Spleen (tissue), 11 donors: ENCODE measurements at regions not wholly inside any gene's neighbourhood (a gene's known extent, or its start where the extent isn't known, plus 50 kb on each side); places are given as distances from the start of the nearest gene placed in this dataset.
"Not testable (repeated sequence)": the region's sequence is repeated elsewhere in the genome, so short reads cannot be mapped to it uniquely, and the experiment has no call there.

Experiments used
- DNase-seq: peaks from one replicate; pipeline ENCODE4 v3.0.0-alpha.2; 2020
- H3K27ac ChIP-seq, 8 donors: fragments of 200-600 bp; sonication (generic) in 7 of 8; 1 replicate in 4 of 8; 2 replicates in 4 of 8; pipeline versions ENCODE4 v1.5.0 to v1.8.0; 2016 to 2021; ENCODE audit warnings: inconsistent platforms in 4 of 8, mild to moderate bottlenecking in 4 of 8, moderate library complexity in 1 of 8
- H3K27me3 ChIP-seq, 7 donors: fragments of 200-600 bp; sonication (generic) in 6 of 7; replicated peaks in 1 of 7; 1 replicate in 4 of 7; 2 replicates in 3 of 7; pipeline versions ENCODE4 v1.5.0 to v1.8.0; 2016 to 2021; ENCODE audit warnings: inconsistent platforms in 3 of 7, mild to moderate bottlenecking in 1 of 7
- H3K36me3 ChIP-seq, 6 donors: fragments of 200-600 bp; sonication (generic) in 5 of 6; 1 replicate in 4 of 6; 2 replicates in 2 of 6; pipeline versions ENCODE4 v1.5.0 to v1.8.0; 2016 to 2021; ENCODE audit warnings: inconsistent platforms in 2 of 6
- H3K4me1 ChIP-seq, 6 donors: fragments of 200-600 bp; sonication (generic) in 5 of 6; 1 replicate in 3 of 6; 2 replicates in 3 of 6; pipeline versions ENCODE4 v1.5.0 to v1.8.0; 2016 to 2021; ENCODE audit warnings: inconsistent platforms in 3 of 6
- H3K4me3 ChIP-seq, 8 donors: fragments of 200-600 bp; sonication (generic) in 7 of 8; 1 replicate in 4 of 8; 2 replicates in 4 of 8; pipeline versions ENCODE4 v1.5.0 to v1.8.0; 2016 to 2021; ENCODE audit warnings: inconsistent platforms in 4 of 8, mild to moderate bottlenecking in 4 of 8, moderate library complexity in 2 of 8
- H3K9me3 ChIP-seq, 8 donors: fragments of 200-600 bp; sonication (generic) in 7 of 8; 1 replicate in 4 of 8; 2 replicates in 4 of 8; pipeline versions ENCODE4 v1.5.0 to v1.8.0; 2016 to 2021; ENCODE audit warnings: inconsistent platforms in 4 of 8
- POLR2A ChIP-seq, 3 donors: fragments of 450-650 bp; IDR thresholded peaks; one replicate each; pipeline ENCODE4 v1.5.1; 2017; ENCODE audit warnings: antibody characterized with exemption in 3 of 3, mild to moderate bottlenecking in 1 of 3
- POLR2AphosphoS5 ChIP-seq, 3 donors: sonication (generic); formaldehyde crosslinking; IDR thresholded peaks; one replicate each; pipeline ENCODE4 v1.5.1; 2017; ENCODE audit warnings: antibody characterized with exemption in 3 of 3
- WGBS, 5 donors: extraction: QIAGEN DNeasy Blood & Tissue Kit in 3 of 5; methylation state at CpG; one replicate each; pipeline versions ENCODE4 v1.1.5 to v1.1.7; 2013 to 2018; 5-methylcytosine and 5-hydroxymethylcytosine counted together
- intact Hi-C: fragments of 100-400 bp; cut with DNase I; formaldehyde crosslinking; loops from one replicate; pipeline ENCODE4 v1.15.0; 2023; ENCODE audit warnings: low total_unique reads
- TF ChIP-seq, protein P1 (sequence below), 11 experiments: fragments of 200-600 bp in 7 of 11; fragments of 450-650 bp in 4 of 11; sonication (generic) in 4 of 11; IDR thresholded peaks in 8 of 11; conservative IDR thresholded peaks in 3 of 11; 1 replicate in 7 of 11; 2 replicates in 4 of 11; pipeline versions ENCODE4 v1.4.0 to v1.8.0; 2016 to 2021; ENCODE audit warnings: antibody characterized with exemption in 11 of 11, inconsistent platforms in 4 of 11, mild to moderate bottlenecking in 1 of 11
- donor health status: healthy with polysubstance abuse.
- donor health status: DM: no; HTN: no; CAD: no; lungs with moderate emphysema.
- donor health status: DM: no; HTN: no; CAD: no.
- donor health status: Bipolar disorder and iron deficiency.
- donor health status: healthy.
- donor health status: DM: no; HTN: no; CAD: no.
- donor health status: DM: yes; HTN: yes; CAD: no.

DNA sequence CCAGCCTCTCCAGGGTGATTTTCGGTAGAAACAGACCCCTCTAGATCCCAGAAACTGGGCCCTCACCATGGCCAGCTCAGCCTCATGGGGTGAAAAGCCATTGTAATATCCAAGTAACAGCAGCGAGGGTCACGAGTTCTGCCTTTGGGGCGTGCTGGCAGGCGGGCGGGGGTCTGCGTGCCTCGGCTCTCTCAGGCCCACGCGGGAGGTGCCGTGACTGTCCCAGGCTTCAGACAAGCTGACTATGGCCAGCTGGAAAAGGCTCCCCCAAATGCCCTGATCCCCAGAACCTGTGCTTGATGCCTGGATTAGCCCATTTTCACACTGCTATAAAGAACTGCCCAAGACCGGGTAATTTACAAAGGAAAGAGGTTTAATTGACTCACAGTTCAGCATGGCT, 160.2 kb downstream of the LAT start:
- peaks cover 0 to 22% (median 4%) of the 10 kb centered on the region in 6 donors for H3K36me3 ChIP-seq
- peaks cover 3 to 22% (median 19%) of the 10 kb centered on the region in 6 donors for H3K4me1 ChIP-seq
- H3K27ac ChIP-seq, H3K27me3 ChIP-seq, H3K4me3 ChIP-seq, H3K9me3 ChIP-seq, intact Hi-C loops: not testable (repeated sequence)
- WGBS, 5 donors: 97 to 99% (median 99%) methylated on average over 11 to 12 of the region's 12 CpGs
- DNase-seq: peak; percentile 38

DNA sequence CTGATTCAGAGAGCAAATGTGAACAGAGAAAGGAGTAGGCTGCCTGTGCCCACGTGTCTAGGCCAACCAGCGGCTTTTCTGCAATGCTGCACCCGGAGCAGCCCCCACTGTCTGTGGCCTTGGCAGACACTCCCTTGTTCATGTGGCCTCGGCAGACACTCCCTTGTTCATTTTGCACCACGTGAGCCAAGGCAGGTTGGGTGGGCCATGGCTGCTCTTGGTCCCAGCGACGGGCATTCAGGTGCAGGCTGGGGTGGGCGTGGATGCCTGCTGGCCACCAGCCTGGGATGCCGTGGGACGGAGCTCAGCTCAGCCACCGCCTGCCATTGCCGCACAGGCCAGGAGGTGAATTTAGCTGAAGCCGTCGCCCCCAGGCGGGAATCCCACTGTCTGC, 159.8 kb downstream of the LAT start:
- Histone ChIP-seq H3K4me1 (peaks cover 3 to 18% (median 16%) of the 10 kb centered on the region in 6 donors), H3K36me3 (peaks cover 0 to 22% (median 4%) of the 10 kb centered on the region in 6 donors)
- DNase-seq: peak; percentile 66
- H3K4me3 ChIP-seq, H3K27me3 ChIP-seq, intact Hi-C loops, H3K27ac ChIP-seq, H3K9me3 ChIP-seq: not testable (repeated sequence)
- WGBS, 5 donors: 78 to 90% (median 86%) methylated on average over 7 to 15 of the region's 15 CpGs

DNA sequence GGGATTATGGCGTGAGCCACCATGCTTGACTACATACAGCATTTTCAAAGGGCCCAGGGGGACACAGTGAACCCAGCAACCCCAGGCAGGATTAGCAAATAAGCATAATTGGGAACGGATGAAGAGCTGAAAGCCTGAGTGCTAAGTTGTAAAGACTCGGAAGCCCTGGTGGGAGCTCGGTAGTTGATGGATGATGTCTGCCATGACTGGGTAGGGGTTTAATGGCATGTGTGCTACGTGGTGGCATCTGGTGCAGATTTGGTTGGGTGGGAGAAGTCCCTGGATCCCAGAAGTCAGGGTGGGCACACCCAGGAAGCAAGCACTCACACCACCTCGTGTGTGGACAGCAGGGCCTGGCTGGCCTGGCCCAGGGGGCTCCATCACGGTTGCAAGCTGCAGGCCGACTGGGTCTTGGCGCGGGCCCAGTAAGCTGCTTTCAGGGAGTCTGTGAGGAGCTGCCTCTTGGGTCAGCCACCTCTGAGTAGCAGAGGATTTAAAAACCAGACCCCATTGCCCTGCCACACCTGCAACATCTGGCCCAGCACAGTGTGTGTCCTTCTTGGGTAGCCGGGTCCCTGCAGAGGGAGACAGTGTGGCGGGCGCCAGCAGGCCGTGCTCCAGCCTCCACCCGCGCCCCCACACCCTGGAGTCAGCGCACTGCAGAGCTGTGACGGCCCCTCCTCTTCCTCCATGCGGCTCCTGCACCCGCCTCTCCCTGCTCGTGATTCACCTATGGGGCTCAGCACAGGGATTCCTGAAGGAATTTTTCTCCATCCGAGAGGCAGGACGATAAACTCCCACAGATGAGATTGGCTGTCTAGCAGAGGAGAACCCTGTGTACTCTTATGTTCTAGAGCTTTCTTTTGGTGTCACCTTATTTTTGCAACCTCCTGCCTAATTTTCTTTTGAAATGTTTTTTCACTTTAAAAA, 159.2 kb downstream of the LAT start:
- WGBS, 5 donors: 85 to 94% (median 90%) methylated on average over 14 to 22 of the region's 23 CpGs
- intact Hi-C loops, H3K27me3 ChIP-seq, H3K27ac ChIP-seq, H3K4me3 ChIP-seq, H3K9me3 ChIP-seq: not testable (repeated sequence)
- peaks cover 0 to 12% (median 9%) of the 10 kb centered on the region in 6 donors for H3K4me1 ChIP-seq
- H3K36me3 ChIP-seq: peaks cover 0 to 22% (median 4%) of the 10 kb centered on the region in 6 donors
- DNase-seq: peak; percentile 59

DNA sequence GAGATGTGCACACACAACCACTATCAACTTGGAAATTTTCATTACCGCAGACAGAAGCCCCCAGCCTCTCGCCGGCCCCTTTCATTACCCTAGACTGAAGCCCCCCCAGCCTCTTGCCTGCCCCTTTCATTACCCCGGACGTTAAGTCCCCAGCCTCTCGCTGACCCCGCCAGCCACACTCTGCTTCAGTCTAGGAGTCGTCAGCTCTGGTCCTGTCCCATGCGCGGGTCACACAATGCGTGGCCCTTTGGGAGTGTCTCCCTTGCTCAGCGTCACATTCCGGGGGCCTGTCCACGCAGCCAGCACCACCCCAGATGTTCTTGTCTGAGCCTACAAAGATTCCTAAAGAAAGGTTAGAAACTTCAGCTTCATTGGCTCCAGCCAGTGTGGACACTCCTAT, 157.7 kb downstream of the LAT start:
- H3K27ac ChIP-seq, H3K9me3 ChIP-seq, intact Hi-C loops, H3K4me1 ChIP-seq, H3K4me3 ChIP-seq, H3K27me3 ChIP-seq: not testable (repeated sequence)
- peak; percentile 59 for DNase-seq
- H3K36me3 ChIP-seq: peaks cover 0 to 22% (median 4%) of the 10 kb centered on the region in 6 donors
- WGBS, 5 donors: 90 to 95% (median 91%) methylated on average over 14 of the region's 14 CpGs

DNA sequence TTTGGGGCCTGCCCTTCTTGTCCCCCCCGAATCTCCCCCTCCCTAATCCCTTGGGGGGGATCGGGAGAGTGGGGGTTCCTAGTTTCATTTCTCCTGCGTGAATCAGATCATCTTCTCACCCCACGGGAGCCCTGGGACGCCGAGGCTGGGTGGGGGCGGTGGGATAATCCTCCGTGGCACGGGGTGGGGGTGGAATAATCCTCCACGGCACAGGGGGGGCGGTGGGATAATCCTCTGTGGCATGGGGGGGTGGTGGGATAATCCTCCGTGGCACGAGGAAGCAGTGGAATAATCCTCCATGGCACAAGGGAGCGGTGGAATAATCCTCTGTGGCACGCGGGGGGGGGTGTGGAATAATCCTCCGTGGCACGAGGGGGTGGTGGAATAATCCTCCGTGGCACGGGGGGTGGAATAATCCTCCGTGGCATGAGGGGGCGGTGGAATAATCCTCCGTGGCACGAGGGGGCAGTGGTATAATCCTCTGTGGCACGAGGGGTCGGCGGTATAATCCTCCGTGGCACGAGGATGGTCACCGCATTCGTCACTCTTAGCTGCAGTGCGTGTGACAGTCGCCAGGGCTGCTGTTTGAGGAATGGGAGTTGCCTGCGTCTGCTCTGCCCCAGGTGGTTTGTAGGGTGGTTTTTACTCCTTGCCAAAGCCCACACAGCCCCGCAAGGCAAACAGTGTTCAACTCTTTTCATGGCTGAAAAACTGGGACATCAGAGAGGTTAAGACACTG, 156.9 kb downstream of the LAT start:
- TF ChIP-seq POLR2A (IDR thresholded peaks at IDR 0.05) (no peak), POLR2AphosphoS5 (IDR thresholded peaks at IDR 0.05) (no peak)
- TF ChIP-seq, protein P1, sequence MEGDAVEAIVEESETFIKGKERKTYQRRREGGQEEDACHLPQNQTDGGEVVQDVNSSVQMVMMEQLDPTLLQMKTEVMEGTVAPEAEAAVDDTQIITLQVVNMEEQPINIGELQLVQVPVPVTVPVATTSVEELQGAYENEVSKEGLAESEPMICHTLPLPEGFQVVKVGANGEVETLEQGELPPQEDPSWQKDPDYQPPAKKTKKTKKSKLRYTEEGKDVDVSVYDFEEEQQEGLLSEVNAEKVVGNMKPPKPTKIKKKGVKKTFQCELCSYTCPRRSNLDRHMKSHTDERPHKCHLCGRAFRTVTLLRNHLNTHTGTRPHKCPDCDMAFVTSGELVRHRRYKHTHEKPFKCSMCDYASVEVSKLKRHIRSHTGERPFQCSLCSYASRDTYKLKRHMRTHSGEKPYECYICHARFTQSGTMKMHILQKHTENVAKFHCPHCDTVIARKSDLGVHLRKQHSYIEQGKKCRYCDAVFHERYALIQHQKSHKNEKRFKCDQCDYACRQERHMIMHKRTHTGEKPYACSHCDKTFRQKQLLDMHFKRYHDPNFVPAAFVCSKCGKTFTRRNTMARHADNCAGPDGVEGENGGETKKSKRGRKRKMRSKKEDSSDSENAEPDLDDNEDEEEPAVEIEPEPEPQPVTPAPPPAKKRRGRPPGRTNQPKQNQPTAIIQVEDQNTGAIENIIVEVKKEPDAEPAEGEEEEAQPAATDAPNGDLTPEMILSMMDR (IDR thresholded peaks at IDR 0.05 in 8 of 11, conservative IDR thresholded peaks at IDR 0.05 in 3 of 11): no peak
- peak; percentile 50 for DNase-seq
- Histone ChIP-seq H3K27ac (peak overlapping the region in 1 of 8 donors; percentile 35), H3K4me1 (no peaks in the 10 kb centered on the region), H3K27me3 (no peaks in the 10 kb centered on the region), H3K9me3 (no peaks in the 10 kb centered on the region), H3K4me3 (no peak overlapping the region), H3K36me3 (peaks cover 0 to 22% (median 4%) of the 10 kb centered on the region in 6 donors)
- intact Hi-C loops: no loop called here
- WGBS, 5 donors: 87 to 95% (median 89%) methylated on average over 33 to 35 of the region's 35 CpGs

DNA sequence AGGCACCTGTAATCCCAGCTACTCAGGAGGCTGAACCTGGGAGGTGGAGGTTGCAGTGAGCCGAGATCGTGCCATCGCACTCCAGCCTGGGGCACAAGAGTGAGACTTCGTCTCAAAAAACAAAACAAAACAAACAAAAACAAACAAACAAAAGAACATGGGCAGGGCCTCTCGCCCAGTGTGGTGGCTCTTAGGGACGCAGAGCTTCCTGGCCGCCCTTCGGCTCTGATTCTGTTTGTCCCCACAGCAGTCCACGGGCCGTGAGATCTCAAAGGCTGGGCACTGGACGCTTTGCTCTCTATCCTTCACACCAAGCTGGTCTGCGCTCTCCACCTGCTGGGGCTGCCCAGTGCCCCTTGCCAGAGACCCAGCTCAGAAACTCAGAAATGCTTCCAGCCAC, 156.3 kb downstream of the LAT start:
- H3K4me3 ChIP-seq, H3K27me3 ChIP-seq, intact Hi-C loops, H3K4me1 ChIP-seq, H3K9me3 ChIP-seq: not testable (repeated sequence)
- Histone ChIP-seq H3K36me3 (peaks cover 0 to 18% (median 4%) of the 10 kb centered on the region in 6 donors), H3K27ac (peak overlapping the region in 1 of 8 donors; percentile 35)
- WGBS, 5 donors: 93 to 99% (median 95%) methylated on average over 11 to 12 of the region's 12 CpGs
- peak; percentile 20 for DNase-seq

DNA sequence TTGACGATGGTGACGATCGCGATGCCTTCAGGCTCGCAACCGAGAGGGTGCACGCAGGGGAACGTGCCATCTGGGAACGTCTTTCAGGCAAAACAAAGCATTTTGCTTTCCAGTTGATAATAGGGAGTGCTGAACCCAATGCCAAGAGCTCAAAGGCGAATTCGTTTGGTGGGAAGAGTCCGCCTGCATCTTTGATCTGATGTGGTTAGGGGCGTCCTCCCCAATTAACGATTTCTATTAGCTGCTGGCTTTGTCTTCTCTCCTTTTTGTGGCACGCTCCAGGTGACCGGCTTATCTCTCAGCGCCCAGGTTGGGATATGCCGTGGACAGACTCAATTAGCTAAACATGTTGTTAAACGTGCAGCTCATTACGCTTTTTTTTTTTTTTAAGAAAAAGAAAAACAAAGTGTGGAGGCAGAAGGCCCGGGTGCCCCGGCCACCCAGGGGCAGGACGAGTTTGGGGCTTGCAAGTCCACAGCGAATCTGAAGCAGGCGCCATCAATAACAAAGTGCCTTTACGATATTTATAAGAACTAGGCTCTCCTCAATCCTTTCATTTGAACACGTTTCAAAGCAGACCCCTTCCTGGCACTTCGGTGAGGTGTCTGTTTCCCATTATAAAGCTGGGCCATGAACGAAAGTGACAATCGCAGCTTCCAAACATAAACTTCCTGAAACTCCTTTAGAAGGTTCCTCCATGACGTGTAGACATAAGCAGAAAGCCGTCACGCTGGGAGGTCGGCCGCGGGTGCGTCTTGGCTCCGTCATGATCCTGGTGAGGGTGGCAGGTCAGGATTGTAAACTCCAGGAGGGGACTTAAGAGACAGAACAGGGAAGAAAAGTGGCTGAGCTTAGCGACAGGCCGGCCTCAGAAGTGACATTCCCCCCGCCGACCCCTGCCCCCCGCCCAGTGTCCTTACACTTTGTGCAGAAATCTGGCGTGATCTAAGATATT, 155.3 kb downstream of the LAT start:
- Histone ChIP-seq H3K36me3 (peaks cover 0 to 12% (median 0%) of the 10 kb centered on the region in 6 donors), H3K27ac (peak overlapping the region in 1 of 8 donors; percentile 35)
- H3K4me3 ChIP-seq, H3K4me1 ChIP-seq, H3K27me3 ChIP-seq, intact Hi-C loops, H3K9me3 ChIP-seq: not testable (repeated sequence)
- DNase-seq: peak; percentile 47
- WGBS, 5 donors: 87 to 92% (median 89%) methylated on average over 38 to 44 of the region's 44 CpGs
